Neural progenitor cell (in vitro differentiated cells): ENCODE measurements at regions not wholly inside any gene's neighbourhood (a gene's known extent, or its start where the extent isn't known, plus 50 kb on each side); places are given as distances from the start of the nearest gene placed in this dataset.

ENCODE experiments used
- EZH2phosphoT487 ChIP-seq: fragments of 200-600 bp; sonication (generic); IDR thresholded peaks from 2 replicates; pipeline ENCODE4 v1.6.1; 2017; ENCODE audit warnings: antibody characterized with exemption
- TF ChIP-seq, protein P1 (sequence below): fragments of 200-600 bp; sonication (generic); IDR thresholded peaks from 2 replicates; pipeline ENCODE4 v1.5.1; 2017; ENCODE audit warnings: antibody characterized with exemption, mild to moderate bottlenecking

GRCh38 chr5:14009575-14009974, 65.1 kb upstream of the DNAH5 start:
- TF ChIP-seq, protein P1, sequence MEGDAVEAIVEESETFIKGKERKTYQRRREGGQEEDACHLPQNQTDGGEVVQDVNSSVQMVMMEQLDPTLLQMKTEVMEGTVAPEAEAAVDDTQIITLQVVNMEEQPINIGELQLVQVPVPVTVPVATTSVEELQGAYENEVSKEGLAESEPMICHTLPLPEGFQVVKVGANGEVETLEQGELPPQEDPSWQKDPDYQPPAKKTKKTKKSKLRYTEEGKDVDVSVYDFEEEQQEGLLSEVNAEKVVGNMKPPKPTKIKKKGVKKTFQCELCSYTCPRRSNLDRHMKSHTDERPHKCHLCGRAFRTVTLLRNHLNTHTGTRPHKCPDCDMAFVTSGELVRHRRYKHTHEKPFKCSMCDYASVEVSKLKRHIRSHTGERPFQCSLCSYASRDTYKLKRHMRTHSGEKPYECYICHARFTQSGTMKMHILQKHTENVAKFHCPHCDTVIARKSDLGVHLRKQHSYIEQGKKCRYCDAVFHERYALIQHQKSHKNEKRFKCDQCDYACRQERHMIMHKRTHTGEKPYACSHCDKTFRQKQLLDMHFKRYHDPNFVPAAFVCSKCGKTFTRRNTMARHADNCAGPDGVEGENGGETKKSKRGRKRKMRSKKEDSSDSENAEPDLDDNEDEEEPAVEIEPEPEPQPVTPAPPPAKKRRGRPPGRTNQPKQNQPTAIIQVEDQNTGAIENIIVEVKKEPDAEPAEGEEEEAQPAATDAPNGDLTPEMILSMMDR: no peak
- no peak for TF ChIP-seq EZH2phosphoT487
